Type B pancreatic cell (in vitro differentiated cells): ENCODE measurements at regions not wholly inside any gene's neighbourhood (a gene's known extent, or its start where the extent isn't known, plus 50 kb on each side); places are given as distances from the start of the nearest gene placed in this dataset.

Source experiments
- DNase-seq: peaks from one replicate; pipeline ENCODE4 v3.0.0; 2021; ENCODE audit warnings: mixed read lengths; ENCODE audit not compliant: unreplicated experiment; ENCODE audit errors: extremely low spot score
- H3K27ac Mint-ChIP-seq: 2 replicates; pipeline ENCODE4 v1.8.0; 2021; ENCODE audit warnings: mild to moderate bottlenecking, mixed read lengths
- H3K27me3 Mint-ChIP-seq: 2 replicates; pipeline ENCODE4 v1.8.0; 2021; ENCODE audit warnings: mixed read lengths
- H3K36me3 Mint-ChIP-seq: 2 replicates; pipeline ENCODE4 v1.8.0; 2021; ENCODE audit warnings: mixed read lengths
- H3K4me1 Mint-ChIP-seq: one replicate; pipeline ENCODE4 v1.8.0; 2021; ENCODE audit warnings: mixed read lengths; ENCODE audit not compliant: unreplicated experiment
- H3K4me3 Mint-ChIP-seq: 2 replicates; pipeline ENCODE4 v1.8.0; 2021; ENCODE audit warnings: mild to moderate bottlenecking, mixed read lengths
- H3K9me3 Mint-ChIP-seq: 2 replicates; pipeline ENCODE4 v1.8.0; 2021; ENCODE audit warnings: mixed read lengths
- TF ChIP-seq, protein P1 (sequence below): fragments of 200-600 bp; sonication (generic); conservative IDR thresholded peaks from 2 replicates; pipeline ENCODE4 v1.5.0; 2021; ENCODE audit warnings: antibody characterized with exemption, mild to moderate bottlenecking

DNA sequence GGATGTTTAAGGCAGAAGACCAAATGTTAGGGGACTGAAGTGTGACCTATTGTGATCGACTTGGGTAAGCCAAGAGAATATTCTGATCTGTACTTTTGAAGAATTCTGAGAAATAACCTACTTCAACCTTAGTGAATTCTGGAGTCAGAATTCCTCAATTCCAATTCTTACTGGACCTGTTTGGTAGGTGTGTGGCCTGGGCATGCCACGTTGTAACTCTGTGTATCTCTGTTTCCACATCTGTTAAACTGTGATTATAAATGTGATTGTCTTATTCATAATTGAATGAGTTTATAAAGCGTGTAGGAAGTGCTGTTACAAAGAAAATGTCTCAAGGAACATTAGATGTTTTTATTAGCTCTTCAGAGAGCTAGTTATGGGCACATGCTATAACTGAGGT lies 64.5 kb downstream of the TUSC1 start:
- peaks cover 4% of the 10 kb centered on the region for H3K4me1 Mint-ChIP-seq
- H3K9me3 Mint-ChIP-seq, result peaks cover 3% of the 10 kb centered on the region
- no peak overlapping the region for H3K4me3 Mint-ChIP-seq
- DNase-seq, result no peak
- H3K27me3 Mint-ChIP-seq, result no peaks in the 10 kb centered on the region
- H3K27ac Mint-ChIP-seq, result no peak overlapping the region
- TF ChIP-seq, protein P1, sequence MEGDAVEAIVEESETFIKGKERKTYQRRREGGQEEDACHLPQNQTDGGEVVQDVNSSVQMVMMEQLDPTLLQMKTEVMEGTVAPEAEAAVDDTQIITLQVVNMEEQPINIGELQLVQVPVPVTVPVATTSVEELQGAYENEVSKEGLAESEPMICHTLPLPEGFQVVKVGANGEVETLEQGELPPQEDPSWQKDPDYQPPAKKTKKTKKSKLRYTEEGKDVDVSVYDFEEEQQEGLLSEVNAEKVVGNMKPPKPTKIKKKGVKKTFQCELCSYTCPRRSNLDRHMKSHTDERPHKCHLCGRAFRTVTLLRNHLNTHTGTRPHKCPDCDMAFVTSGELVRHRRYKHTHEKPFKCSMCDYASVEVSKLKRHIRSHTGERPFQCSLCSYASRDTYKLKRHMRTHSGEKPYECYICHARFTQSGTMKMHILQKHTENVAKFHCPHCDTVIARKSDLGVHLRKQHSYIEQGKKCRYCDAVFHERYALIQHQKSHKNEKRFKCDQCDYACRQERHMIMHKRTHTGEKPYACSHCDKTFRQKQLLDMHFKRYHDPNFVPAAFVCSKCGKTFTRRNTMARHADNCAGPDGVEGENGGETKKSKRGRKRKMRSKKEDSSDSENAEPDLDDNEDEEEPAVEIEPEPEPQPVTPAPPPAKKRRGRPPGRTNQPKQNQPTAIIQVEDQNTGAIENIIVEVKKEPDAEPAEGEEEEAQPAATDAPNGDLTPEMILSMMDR, result no peak
- H3K36me3 Mint-ChIP-seq, result no peaks in the 10 kb centered on the region

DNA sequence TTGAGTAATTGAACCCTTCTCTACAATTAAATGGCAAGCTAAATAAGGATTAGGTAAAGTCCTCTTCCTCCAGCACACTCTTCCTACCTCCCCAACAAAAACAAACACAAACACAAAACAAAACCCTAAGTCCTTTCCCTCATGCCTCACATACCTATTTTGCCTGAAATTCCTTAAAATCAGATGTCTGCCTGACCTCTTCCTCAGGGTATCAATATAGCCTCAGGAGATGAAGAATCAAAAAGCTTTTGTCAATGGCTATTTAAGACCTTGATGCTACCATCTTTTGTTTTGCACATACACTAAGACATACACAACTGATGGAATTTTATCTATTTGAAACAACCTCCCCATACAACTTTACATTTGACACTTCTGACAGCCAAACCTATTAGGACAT lies 75.1 kb downstream of the TUSC1 start:
- H3K36me3 Mint-ChIP-seq, result no peaks in the 10 kb centered on the region
- H3K9me3 Mint-ChIP-seq, result peaks cover 3% of the 10 kb centered on the region
- peaks cover 4% of the 10 kb centered on the region for H3K4me1 Mint-ChIP-seq
- no peak overlapping the region for H3K4me3 Mint-ChIP-seq
- peaks cover 4% of the 10 kb centered on the region for H3K27me3 Mint-ChIP-seq
- TF ChIP-seq, protein P1, result no peak
- H3K27ac Mint-ChIP-seq, result no peak overlapping the region
- DNase-seq, result no peak

DNA sequence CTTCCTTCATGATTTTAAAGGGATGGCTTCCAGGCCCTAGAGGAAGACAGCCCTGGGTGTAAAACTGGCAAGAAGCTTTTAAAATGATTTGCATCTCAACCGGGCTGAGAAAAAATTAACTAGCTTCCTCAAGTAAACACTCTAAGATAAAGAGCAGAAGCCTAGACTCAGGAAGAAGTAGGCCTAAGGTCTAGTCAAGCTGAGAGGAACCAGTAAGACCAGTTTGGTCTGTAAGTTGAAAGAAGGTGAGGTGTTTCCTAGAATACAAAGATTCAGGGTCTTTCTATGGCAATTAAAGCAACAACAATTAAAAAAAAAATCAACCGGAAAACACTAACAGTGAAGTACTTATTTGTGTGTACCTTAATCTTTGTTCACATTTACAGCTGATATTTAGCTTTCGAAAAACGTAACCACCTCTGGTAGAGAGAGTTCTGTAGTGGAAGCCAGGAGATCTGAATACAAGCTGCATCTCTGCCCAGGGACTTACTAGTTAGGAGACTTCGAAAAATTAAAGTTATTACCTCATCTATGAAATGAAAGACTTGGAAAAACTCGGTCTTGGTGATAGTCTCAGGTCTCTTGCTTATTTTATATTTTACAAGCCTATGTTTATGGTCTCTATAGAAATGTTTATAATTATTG lies 75.7 kb downstream of the TUSC1 start:
- Mint-ChIP-seq H3K4me1 (peaks cover 4% of the 10 kb centered on the region), H3K27me3 (peaks cover 4% of the 10 kb centered on the region), H3K9me3 (peaks cover 3% of the 10 kb centered on the region), H3K27ac (peak overlapping the region; percentile 80), H3K4me3 (peak overlapping the region; percentile 63), H3K36me3 (no peaks in the 10 kb centered on the region)
- TF ChIP-seq, protein P1, result no peak
- DNase-seq, result no peak

DNA sequence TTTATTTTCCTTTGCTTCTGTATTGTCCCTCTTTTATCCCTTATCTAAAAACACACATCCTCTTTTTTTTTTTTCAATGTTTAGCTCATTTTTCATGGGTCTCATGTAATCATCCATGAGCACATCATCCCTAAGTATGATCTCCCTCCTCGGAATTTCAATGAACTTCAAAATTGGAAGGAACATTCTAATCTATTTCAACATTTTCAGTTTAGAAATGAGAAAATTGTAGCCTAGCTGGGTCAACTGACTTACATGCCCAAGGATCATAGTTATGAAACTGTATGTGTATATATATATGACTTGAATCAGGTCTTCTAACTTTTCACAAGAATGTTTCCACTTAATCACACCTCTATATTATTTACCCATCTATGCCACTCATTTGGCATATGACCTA lies 77.7 kb downstream of the TUSC1 start:
- Mint-ChIP-seq H3K4me1 (peaks cover 4% of the 10 kb centered on the region), H3K36me3 (no peaks in the 10 kb centered on the region), H3K9me3 (peaks cover 8% of the 10 kb centered on the region), H3K27ac (no peak overlapping the region), H3K27me3 (peaks cover 4% of the 10 kb centered on the region), H3K4me3 (no peak overlapping the region)
- TF ChIP-seq, protein P1, result no peak
- no peak for DNase-seq

DNA sequence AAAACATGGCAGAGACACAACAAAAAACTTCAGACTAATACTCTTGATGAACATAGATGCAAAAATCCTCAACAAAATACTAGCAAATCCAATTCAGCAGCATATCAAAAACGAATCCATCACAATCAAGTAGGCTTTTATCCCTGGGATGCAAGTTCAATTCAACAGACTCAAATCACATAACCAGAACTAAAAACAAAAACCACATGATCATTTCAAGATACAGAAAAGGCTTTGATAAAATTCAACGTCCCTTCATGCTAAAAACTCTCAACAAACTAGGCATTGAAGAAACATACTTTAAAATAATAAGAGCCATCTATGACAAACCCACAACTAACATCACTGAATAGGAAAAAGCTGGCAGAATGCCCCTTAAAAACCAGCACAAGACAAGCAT lies 93.6 kb downstream of the TUSC1 start:
- Mint-ChIP-seq H3K9me3 (no peaks in the 10 kb centered on the region), H3K27me3 (no peaks in the 10 kb centered on the region), H3K27ac (no peak overlapping the region), H3K4me3 (no peak overlapping the region), H3K4me1 (no peaks in the 10 kb centered on the region), H3K36me3 (no peaks in the 10 kb centered on the region)
- TF ChIP-seq, protein P1, result no peak
- DNase-seq, result no peak

DNA sequence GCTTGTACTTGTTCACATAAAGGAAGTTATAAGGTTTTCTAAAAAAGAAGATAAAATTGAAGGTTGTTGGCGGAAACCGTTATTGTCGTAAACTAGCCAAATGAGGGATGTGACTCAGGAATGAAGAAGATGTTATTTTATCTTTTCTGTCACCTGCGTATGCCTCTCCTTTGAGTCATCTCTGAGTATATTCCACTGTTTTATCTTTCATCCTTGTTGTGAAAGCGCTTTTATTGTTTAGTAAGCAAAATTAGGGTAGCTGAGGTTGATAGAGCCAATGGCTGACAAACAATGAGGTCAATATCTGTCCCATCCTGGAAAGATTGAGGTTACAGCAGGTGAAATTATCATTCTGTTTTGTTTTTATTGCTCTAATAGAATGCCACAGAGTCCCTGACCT lies 105.0 kb downstream of the TUSC1 start:
- TF ChIP-seq, protein P1, result no peak
- Mint-ChIP-seq H3K27me3 (no peaks in the 10 kb centered on the region), H3K9me3 (no peaks in the 10 kb centered on the region), H3K36me3 (no peaks in the 10 kb centered on the region), H3K27ac (no peak overlapping the region), H3K4me3 (no peak overlapping the region), H3K4me1 (no peaks in the 10 kb centered on the region)
- DNase-seq, result no peak
